K562 (cell line): ENCODE measurements at regions not wholly inside any gene's neighbourhood (a gene's known extent, or its start where the extent isn't known, plus 50 kb on each side); places are given as distances from the start of the nearest gene placed in this dataset.

Experiments used
- CTCF ChIP-seq, 3 experiments: IDR thresholded peaks in 2 of 3; conservative IDR thresholded peaks in 1 of 3; 2 replicates each; pipeline ENCODE4 v1.5.1; 2011 to 2012; ENCODE audit warnings: low read length in 3 of 3, mild to moderate bottlenecking in 3 of 3, control low read depth in 2 of 3, improper control_type of control experiment in 1 of 3, inconsistent platforms in 1 of 3, low read depth in 1 of 3, mixed read lengths in 1 of 3, moderate library complexity in 1 of 3; ENCODE audit not compliant: insufficient read depth in 2 of 3
- EZH2 ChIP-seq: IDR thresholded peaks from 2 replicates; pipeline ENCODE4 v1.6.1; 2012; ENCODE audit warnings: low read depth, mild to moderate bottlenecking, inconsistent platforms, low read length, borderline replicate concordance
- HDAC6 ChIP-seq: IDR thresholded peaks from 2 replicates; pipeline ENCODE4 v1.6.1; 2012; ENCODE audit warnings: low read depth, mild to moderate bottlenecking, control low read depth, inconsistent platforms, low read length, moderate library complexity
- HLTF ChIP-seq: fragments of 450-650 bp; IDR thresholded peaks from 2 replicates; pipeline ENCODE4 v1.6.1; 2016
- MNT ChIP-seq, 2 experiments: fragments of 450-650 bp; conservative IDR thresholded peaks; 2 replicates each; pipeline ENCODE4 v1.6.1; 2017; ENCODE audit warnings: mild to moderate bottlenecking in 2 of 2, moderate library complexity in 2 of 2
- NCOA1 ChIP-seq: fragments of 450-650 bp; IDR thresholded peaks from 2 replicates; pipeline ENCODE4 v1.6.1; 2016; ENCODE audit warnings: low read depth
- NFRKB ChIP-seq: fragments of 450-650 bp; IDR thresholded peaks from 2 replicates; pipeline ENCODE4 v1.6.1; 2016; ENCODE audit warnings: low read depth
- NKRF ChIP-seq: fragments of 450-650 bp; IDR thresholded peaks from 2 replicates; pipeline ENCODE4 v1.6.1; 2016; ENCODE audit warnings: borderline replicate concordance
- PTTG1 ChIP-seq: fragments of 450-650 bp; IDR thresholded peaks from 2 replicates; pipeline ENCODE4 v1.6.1; 2016; ENCODE audit warnings: low read depth, mild to moderate bottlenecking, missing genetic modification characterization, missing compliant biosample characterization
- STAT5B ChIP-seq: fragments of 250-450 bp; sonication (Bioruptor Pico); IDR thresholded peaks from 2 replicates; pipeline ENCODE4 v1.8.0; 2021; ENCODE audit warnings: mild to moderate bottlenecking, inconsistent platforms
- TBP ChIP-seq: optimal IDR thresholded peaks from 2 replicates; pipeline ENCODE3; 2011; ENCODE audit warnings: low read depth, low read length, improper control_type of control experiment
- ZNF592 ChIP-seq: fragments of 450-650 bp; IDR thresholded peaks from 2 replicates; pipeline ENCODE4 v1.6.1; 2017; ENCODE audit warnings: antibody characterized with exemption, mild to moderate bottlenecking
- ZNF707 ChIP-seq: fragments of 250-450 bp; sonication (Bioruptor Pico); conservative IDR thresholded peaks from 2 replicates; pipeline ENCODE4 v1.8.0; 2022; ENCODE audit warnings: inconsistent platforms, mild to moderate bottlenecking, moderate library complexity
- ZNF785 ChIP-seq: fragments of 250-450 bp; sonication (Bioruptor Pico); IDR thresholded peaks from 2 replicates; pipeline ENCODE4 v1.4.0; 2020; ENCODE audit warnings: mild to moderate bottlenecking

- TF ChIP-seq ZNF707 (no peak), HDAC6 (no peak), HLTF (no peak), EZH2 (no peak), NCOA1 (no peak), ZNF785 (CRISPR knock-in tag) (no peak), TBP (no peak), CTCF (IDR thresholded peaks at IDR 0.05 in 2 of 3, conservative IDR thresholded peaks at IDR 0.05 in 1 of 3; ENCODE audit: insufficient read depth in 2 of 3, low read depth in 1 of 3, low read length in 3 of 3) (no peak), MNT (conservative IDR thresholded peaks at IDR 0.05) (no peak), STAT5B (CRISPR knock-in tag) (no peak), ZNF592 (no peak), PTTG1 (no peak), NFRKB (no peak), NKRF (no peak)
These were observed 141.4 kb downstream of the C5orf15 start for GRCh38 chr5:133827011-133827410.
